NCI-H460 (cell line): ENCODE measurements at regions not wholly inside any gene's neighbourhood (a gene's known extent, or its start where the extent isn't known, plus 50 kb on each side); places are given as distances from the start of the nearest gene placed in this dataset.

Experiments used
- DNase-seq: peaks from one replicate; pipeline ENCODE4 v3.0.0-alpha.2; 2016; ENCODE audit warnings: low read depth; ENCODE audit errors: extremely low read depth

GRCh38 chr4:41426539-41426938 lies 111.4 kb upstream of the LIMCH1 start:
- no peak for DNase-seq

GRCh38 chr4:41427306-41427882 lies 110.6 kb upstream of the LIMCH1 start:
- no peak for DNase-seq

GRCh38 chr4:41427931-41428600 lies 109.9 kb upstream of the LIMCH1 start:
- no peak for DNase-seq

- no peak for DNase-seq
Measured at GRCh38 chr4:41428601-41429279, 109.2 kb upstream of the LIMCH1 start.

GRCh38 chr4:41429280-41429669 lies 108.7 kb upstream of the LIMCH1 start:
- no peak for DNase-seq

- DNase-seq = no peak
Measured at GRCh38 chr4:41430792-41431191, 107.2 kb upstream of the LIMCH1 start.

GRCh38 chr4:41431276-41431675 lies 106.7 kb upstream of the LIMCH1 start:
- no peak for DNase-seq

- DNase-seq = no peak
Measured at GRCh38 chr4:41432219-41432618, 105.7 kb upstream of the LIMCH1 start.

GRCh38 chr4:41432881-41433280 lies 105.1 kb upstream of the LIMCH1 start:
- peak; percentile 95 for DNase-seq

- no peak for DNase-seq
Measured at GRCh38 chr4:41433361-41433760, 104.6 kb upstream of the LIMCH1 start.

- DNase-seq = no peak
Measured at GRCh38 chr4:41435510-41435909, 102.4 kb upstream of the LIMCH1 start.

GRCh38 chr4:41436419-41436818 lies 101.5 kb upstream of the LIMCH1 start:
- DNase-seq = no peak

- no peak for DNase-seq
Measured at GRCh38 chr4:41437111-41437536, 100.8 kb upstream of the LIMCH1 start.

GRCh38 chr4:41438931-41439297 lies 99.0 kb upstream of the LIMCH1 start:
- DNase-seq = no peak

GRCh38 chr4:41442810-41443209 lies 95.1 kb upstream of the LIMCH1 start:
- no peak for DNase-seq

- no peak for DNase-seq
Measured at GRCh38 chr4:41443340-41444079, 94.4 kb upstream of the LIMCH1 start.

- DNase-seq = no peak
Measured at GRCh38 chr4:41446391-41446790, 91.6 kb upstream of the LIMCH1 start.

GRCh38 chr4:41446981-41447725 lies 90.8 kb upstream of the LIMCH1 start:
- DNase-seq = no peak

- DNase-seq = no peak
Measured at GRCh38 chr4:41448934-41449333, 89.0 kb upstream of the LIMCH1 start.

- no peak for DNase-seq
Measured at GRCh38 chr4:41451961-41452360, 86.0 kb upstream of the LIMCH1 start.
